ENCODE measurements at regions not wholly inside any gene's neighbourhood (a gene's known extent, or its start where the extent isn't known, plus 50 kb on each side); places are given as distances from the start of the nearest gene placed in this dataset.

GRCh38 chr3:43223670-43224364, 62.5 kb upstream of the SNRK start:
- Histone ChIP-seq H3K4me3 (no peak overlapping the region), H3K9me3 (peaks cover 6 to 8% of the 10 kb centered on the region in 2 donors), H3K27me3 (no peaks in the 10 kb centered on the region), H3K36me3 (no peaks in the 10 kb centered on the region), H3K27ac (no peak overlapping the region), H3K4me1 (no peaks in the 10 kb centered on the region)
- intact Hi-C loops (cut with DNase I; ENCODE audit: low total_unique reads): no loop called here
- TF ChIP-seq, protein P1, sequence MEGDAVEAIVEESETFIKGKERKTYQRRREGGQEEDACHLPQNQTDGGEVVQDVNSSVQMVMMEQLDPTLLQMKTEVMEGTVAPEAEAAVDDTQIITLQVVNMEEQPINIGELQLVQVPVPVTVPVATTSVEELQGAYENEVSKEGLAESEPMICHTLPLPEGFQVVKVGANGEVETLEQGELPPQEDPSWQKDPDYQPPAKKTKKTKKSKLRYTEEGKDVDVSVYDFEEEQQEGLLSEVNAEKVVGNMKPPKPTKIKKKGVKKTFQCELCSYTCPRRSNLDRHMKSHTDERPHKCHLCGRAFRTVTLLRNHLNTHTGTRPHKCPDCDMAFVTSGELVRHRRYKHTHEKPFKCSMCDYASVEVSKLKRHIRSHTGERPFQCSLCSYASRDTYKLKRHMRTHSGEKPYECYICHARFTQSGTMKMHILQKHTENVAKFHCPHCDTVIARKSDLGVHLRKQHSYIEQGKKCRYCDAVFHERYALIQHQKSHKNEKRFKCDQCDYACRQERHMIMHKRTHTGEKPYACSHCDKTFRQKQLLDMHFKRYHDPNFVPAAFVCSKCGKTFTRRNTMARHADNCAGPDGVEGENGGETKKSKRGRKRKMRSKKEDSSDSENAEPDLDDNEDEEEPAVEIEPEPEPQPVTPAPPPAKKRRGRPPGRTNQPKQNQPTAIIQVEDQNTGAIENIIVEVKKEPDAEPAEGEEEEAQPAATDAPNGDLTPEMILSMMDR (IDR thresholded peaks at IDR 0.05): peak in 1 of 3 donors; percentile 23
- TF ChIP-seq POLR2AphosphoS5 (IDR thresholded peaks at IDR 0.05): no peak
- DNase-seq (ENCODE audit: low spot score in 2 of 2): no peak

GRCh38 chr3:43222590-43222989, 63.8 kb upstream of the SNRK start:
- intact Hi-C loops (cut with DNase I; ENCODE audit: low total_unique reads): no loop called here
- H3K27me3 ChIP-seq: no peaks in the 10 kb centered on the region
- TF ChIP-seq POLR2AphosphoS5 (IDR thresholded peaks at IDR 0.05): no peak
- TF ChIP-seq, protein P1 (IDR thresholded peaks at IDR 0.05): no peak
- no peak for TF ChIP-seq POLR2A (IDR thresholded peaks at IDR 0.05)
- H3K9me3 ChIP-seq: peaks cover under 1 to 6% of the 10 kb centered on the region in 2 donors
- H3K4me1 ChIP-seq: no peaks in the 10 kb centered on the region
- no peak overlapping the region for H3K4me3 ChIP-seq
- no peak for DNase-seq (ENCODE audit: low spot score in 2 of 2)
- H3K27ac ChIP-seq: no peak overlapping the region
- H3K36me3 ChIP-seq: no peaks in the 10 kb centered on the region

DNA sequence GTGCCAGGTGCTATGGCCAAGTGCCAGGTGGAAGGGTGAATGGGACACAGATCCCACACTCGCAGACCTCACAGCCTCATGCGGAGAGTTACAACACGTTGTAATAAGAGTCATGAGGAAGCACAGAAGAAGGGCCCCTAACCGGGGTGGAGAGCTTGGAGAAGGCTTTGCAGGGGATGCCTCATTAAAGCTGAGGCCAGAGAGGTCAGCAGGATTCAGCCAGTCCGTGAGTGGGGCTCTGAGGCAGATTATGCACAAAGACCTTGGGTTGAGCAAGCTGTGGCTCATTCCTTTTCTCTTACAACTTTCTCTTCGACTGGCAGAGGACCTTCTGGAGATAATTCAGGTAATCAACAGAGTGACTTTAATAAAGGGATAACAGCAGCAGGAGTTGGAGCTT, 65.3 kb upstream of the SNRK start:
- Histone ChIP-seq H3K36me3 (no peaks in the 10 kb centered on the region), H3K4me3 (no peak overlapping the region), H3K27me3 (no peaks in the 10 kb centered on the region), H3K27ac (no peak overlapping the region), H3K4me1 (no peaks in the 10 kb centered on the region), H3K9me3 (peaks cover 0 to 6% of the 10 kb centered on the region in 2 donors)
- intact Hi-C loops (cut with DNase I; ENCODE audit: low total_unique reads): no loop called here
- TF ChIP-seq, protein P1 (IDR thresholded peaks at IDR 0.05): no peak
- no peak for TF ChIP-seq POLR2A (IDR thresholded peaks at IDR 0.05)
- TF ChIP-seq POLR2AphosphoS5 (IDR thresholded peaks at IDR 0.05): no peak
- DNase-seq (ENCODE audit: low spot score in 2 of 2): no peak

DNA sequence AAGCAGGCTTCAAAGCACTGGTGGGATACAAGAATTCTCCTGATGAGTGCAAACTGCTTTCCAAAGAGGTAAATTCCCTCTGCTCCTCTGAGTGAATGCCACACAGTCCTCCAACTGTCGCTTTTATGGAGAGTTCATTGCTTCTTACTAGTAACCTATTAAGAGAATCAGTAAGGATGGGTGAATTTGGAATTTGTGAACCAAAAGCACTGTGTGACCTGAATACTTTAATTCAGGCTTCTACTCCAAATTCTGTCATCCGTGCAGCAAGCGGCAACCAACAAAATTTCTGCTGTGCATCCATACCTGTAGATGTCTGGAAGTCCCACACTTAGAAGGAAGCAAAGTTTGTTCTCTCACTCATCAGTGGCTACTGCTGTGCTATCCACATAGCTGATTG, 66.7 kb upstream of the SNRK start:
- Histone ChIP-seq H3K4me3 (no peak overlapping the region), H3K36me3 (no peaks in the 10 kb centered on the region), H3K27me3 (no peaks in the 10 kb centered on the region), H3K4me1 (no peaks in the 10 kb centered on the region), H3K27ac (no peak overlapping the region), H3K9me3 (peaks cover 0 to 6% of the 10 kb centered on the region in 2 donors)
- intact Hi-C loops (cut with DNase I; ENCODE audit: low total_unique reads): no loop called here
- TF ChIP-seq POLR2AphosphoS5 (IDR thresholded peaks at IDR 0.05) (no peak), POLR2A (IDR thresholded peaks at IDR 0.05) (no peak)
- TF ChIP-seq, protein P1 (IDR thresholded peaks at IDR 0.05): no peak
- DNase-seq (ENCODE audit: low spot score in 2 of 2): no peak

DNA sequence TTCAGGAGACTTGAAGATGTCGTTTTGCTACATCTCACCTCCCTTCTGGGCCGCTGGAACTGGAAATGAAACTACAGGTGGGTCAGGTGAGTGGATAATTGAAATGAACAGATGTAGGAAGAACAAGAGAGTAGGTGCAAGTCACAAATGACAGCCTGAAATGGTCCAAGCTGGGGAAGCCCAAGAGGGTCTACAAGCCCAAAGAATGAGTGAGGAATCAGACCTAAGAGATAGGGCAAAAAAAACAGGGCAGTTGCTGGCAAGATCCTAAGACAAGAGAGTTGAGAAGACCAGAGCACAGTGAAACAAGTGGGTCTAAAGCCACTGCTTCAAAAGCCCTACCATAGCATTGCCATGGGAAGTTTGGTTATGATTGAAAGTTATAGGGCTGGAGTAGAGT, 67.4 kb upstream of the SNRK start:
- DNase-seq (ENCODE audit: low spot score in 2 of 2): no peak
- no peak overlapping the region for H3K4me3 ChIP-seq
- TF ChIP-seq POLR2A (IDR thresholded peaks at IDR 0.05): no peak
- TF ChIP-seq, protein P1 (IDR thresholded peaks at IDR 0.05): no peak
- TF ChIP-seq POLR2AphosphoS5 (IDR thresholded peaks at IDR 0.05): no peak
- no peaks in the 10 kb centered on the region for H3K4me1 ChIP-seq
- intact Hi-C loops (cut with DNase I; ENCODE audit: low total_unique reads): no loop called here
- no peaks in the 10 kb centered on the region for H3K36me3 ChIP-seq
- H3K27ac ChIP-seq: peak overlapping the region in 1 of 2 donors; percentile 13
- H3K9me3 ChIP-seq: peaks cover 0 to 6% of the 10 kb centered on the region in 2 donors
- no peaks in the 10 kb centered on the region for H3K27me3 ChIP-seq

Data from breast epithelium (tissue), 4 donors.